ENCODE measurements at regions not wholly inside any gene's neighbourhood (a gene's known extent, or its start where the extent isn't known, plus 50 kb on each side); places are given as distances from the start of the nearest gene placed in this dataset.
"Not testable (repeated sequence)": the region's sequence is repeated elsewhere in the genome, so short reads cannot be mapped to it uniquely, and the experiment has no call there.

GRCh38 chr6:20340068-20340848 lies 61.4 kb upstream of the E2F3 start:
- Histone ChIP-seq H3K27ac (no peak overlapping the region), H3K9me3 (no peaks in the 10 kb centered on the region), H3K36me3 (no peaks in the 10 kb centered on the region), H3K9ac (ENCODE audit: low read depth in 2 of 2, low read length in 2 of 2) (no peak overlapping the region), H3K4me1 (no peaks in the 10 kb centered on the region), H3K27me3 (no peaks in the 10 kb centered on the region), H3K4me3 (no peak overlapping the region)
- TF ChIP-seq CTCF (IDR thresholded peaks at IDR 0.05) = no peak
- intact Hi-C loops (cut with DNase I) = no loop called here
- DNase-seq = no peak

- Histone ChIP-seq H3K4me3 (no peak overlapping the region), H3K27ac (no peak overlapping the region), H3K9me3 (no peaks in the 10 kb centered on the region), H3K27me3 (no peaks in the 10 kb centered on the region), H3K9ac (ENCODE audit: low read depth in 2 of 2, low read length in 2 of 2) (no peak overlapping the region), H3K36me3 (no peaks in the 10 kb centered on the region), H3K4me1 (no peaks in the 10 kb centered on the region)
- DNase-seq = no peak
- TF ChIP-seq CTCF (IDR thresholded peaks at IDR 0.05) = no peak
- intact Hi-C loops (cut with DNase I) = no loop called here
Observed at GRCh38 chr6:20341096-20341495, 60.6 kb upstream of the E2F3 start.

GRCh38 chr6:20341564-20341963 lies 60.1 kb upstream of the E2F3 start:
- TF ChIP-seq CTCF (IDR thresholded peaks at IDR 0.05) = no peak
- H3K27me3 ChIP-seq = no peaks in the 10 kb centered on the region
- intact Hi-C loops (cut with DNase I) = no loop called here
- no peaks in the 10 kb centered on the region for H3K9me3 ChIP-seq
- no peak overlapping the region for H3K4me3 ChIP-seq
- no peaks in the 10 kb centered on the region for H3K4me1 ChIP-seq
- no peak for DNase-seq
- no peaks in the 10 kb centered on the region for H3K36me3 ChIP-seq
- H3K9ac ChIP-seq (ENCODE audit: low read depth in 2 of 2, low read length in 2 of 2) = no peak overlapping the region
- H3K27ac ChIP-seq = no peak overlapping the region

- H3K9ac ChIP-seq (ENCODE audit: low read depth in 2 of 2, low read length in 2 of 2); H3K27me3 ChIP-seq; H3K9me3 ChIP-seq; H3K36me3 ChIP-seq; DNase-seq; H3K4me1 ChIP-seq; H3K4me3 ChIP-seq; H3K27ac ChIP-seq; intact Hi-C loops (cut with DNase I): not testable (repeated sequence)
Observed at GRCh38 chr6:20346948-20347347, 54.7 kb upstream of the E2F3 start.

GRCh38 chr6:20348041-20348440 lies 53.6 kb upstream of the E2F3 start:
- Histone ChIP-seq H3K27me3 (no peaks in the 10 kb centered on the region), H3K9me3 (no peaks in the 10 kb centered on the region), H3K4me1 (no peaks in the 10 kb centered on the region), H3K27ac (no peak overlapping the region), H3K4me3 (no peak overlapping the region), H3K36me3 (no peaks in the 10 kb centered on the region), H3K9ac (ENCODE audit: low read depth in 2 of 2, low read length in 2 of 2) (no peak overlapping the region)
- no peak for TF ChIP-seq CTCF (IDR thresholded peaks at IDR 0.05)
- intact Hi-C loops (cut with DNase I) = no loop called here
- DNase-seq = no peak

- DNase-seq = no peak
- intact Hi-C loops (cut with DNase I) = no loop called here
- H3K27ac ChIP-seq = no peak overlapping the region
Observed at GRCh38 chr6:20349225-20349624, 52.5 kb upstream of the E2F3 start.

More at GRCh38 chr6:20349225-20349624, 52.5 kb upstream of the E2F3 start:
- H3K9ac ChIP-seq (ENCODE audit: low read depth in 2 of 2, low read length in 2 of 2) = no peak overlapping the region
- no peak overlapping the region for H3K4me3 ChIP-seq
- no peak for TF ChIP-seq CTCF (IDR thresholded peaks at IDR 0.05)
- H3K36me3 ChIP-seq = no peaks in the 10 kb centered on the region
- H3K9me3 ChIP-seq = no peaks in the 10 kb centered on the region
- H3K27me3 ChIP-seq = no peaks in the 10 kb centered on the region
- H3K4me1 ChIP-seq = no peaks in the 10 kb centered on the region
